ENCODE measurements at regions not wholly inside any gene's neighbourhood (a gene's known extent, or its start where the extent isn't known, plus 50 kb on each side); places are given as distances from the start of the nearest gene placed in this dataset.

DNA sequence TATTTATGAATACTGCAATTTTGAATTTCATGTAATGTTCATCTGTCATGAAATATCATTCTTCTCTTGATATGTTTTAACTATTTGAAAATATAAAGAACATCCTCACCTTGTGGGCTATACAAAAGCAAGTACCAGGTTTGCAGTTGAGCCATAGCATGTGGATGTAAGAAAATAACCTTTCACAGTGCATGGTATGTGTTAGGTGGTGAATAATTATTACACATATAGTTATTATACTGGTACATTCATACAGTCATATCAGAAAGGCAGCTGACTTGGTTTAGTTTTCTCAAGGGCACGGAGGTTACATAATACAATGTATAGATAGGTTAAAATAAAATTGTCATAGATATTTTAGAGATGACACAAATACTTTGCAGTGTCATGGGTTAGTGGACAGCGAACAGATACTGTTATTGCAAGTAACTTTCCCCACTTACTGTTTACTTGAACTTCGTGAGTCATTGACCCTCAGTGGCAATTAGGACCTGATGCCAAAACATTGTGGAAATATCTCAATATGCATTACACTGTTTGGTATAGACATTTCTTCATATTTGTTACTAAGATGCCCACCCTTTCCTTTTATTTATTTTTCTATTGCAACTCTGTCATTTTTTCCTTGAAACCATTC is 445.4 kb upstream of the GOT2 start:
- no peak for DNase-seq

DNA sequence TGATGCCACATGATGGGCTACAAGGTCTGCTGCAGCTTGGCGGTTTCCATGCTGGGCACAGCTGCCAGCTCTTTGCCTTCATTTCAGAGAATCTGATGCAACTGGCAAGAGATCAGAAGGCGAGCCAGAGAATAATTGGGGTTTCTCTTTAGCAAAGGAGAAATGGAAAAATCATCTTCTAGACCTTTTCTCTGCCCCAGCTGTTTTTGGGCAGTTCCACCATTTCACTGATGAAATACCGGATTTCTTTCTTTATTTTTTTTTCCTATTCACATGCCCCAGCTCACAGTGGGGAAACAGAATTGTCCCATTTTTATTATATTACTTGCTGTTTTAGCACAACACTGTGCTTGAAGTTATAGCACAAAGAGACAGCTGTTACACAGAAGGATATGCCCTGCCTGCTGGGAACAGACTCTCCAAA is 439.3 kb upstream of the GOT2 start:
- DNase-seq: no peak

DNA sequence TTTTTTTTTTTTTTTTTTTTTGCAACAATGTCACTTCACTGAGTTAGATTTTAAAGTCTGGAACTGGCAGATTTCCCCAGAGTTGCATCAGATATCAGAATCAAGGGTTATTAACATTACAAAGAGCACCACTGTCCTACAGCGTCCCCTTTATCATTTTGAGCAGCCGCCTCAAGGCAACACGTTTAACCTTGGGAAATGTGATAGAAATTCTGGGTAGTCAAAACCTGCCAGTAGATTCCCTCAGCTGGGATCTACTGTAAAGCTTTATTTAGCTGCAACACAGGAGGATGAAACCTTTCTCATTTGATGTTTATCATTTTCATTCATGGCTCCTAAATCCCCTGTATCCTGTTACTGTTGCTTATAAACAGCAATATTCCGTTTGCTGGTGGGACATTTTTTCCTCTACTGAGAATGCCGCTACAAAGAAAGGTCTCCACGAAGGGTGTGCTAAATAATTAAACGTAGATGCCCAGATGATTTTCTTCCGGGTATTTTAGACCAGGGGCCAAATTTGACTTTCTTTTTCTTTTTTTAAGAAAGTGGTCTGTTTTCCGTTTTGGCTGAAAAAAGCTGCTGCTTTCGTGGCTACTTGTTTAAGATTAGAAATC is 436.1 kb upstream of the GOT2 start:
- DNase-seq: no peak

DNA sequence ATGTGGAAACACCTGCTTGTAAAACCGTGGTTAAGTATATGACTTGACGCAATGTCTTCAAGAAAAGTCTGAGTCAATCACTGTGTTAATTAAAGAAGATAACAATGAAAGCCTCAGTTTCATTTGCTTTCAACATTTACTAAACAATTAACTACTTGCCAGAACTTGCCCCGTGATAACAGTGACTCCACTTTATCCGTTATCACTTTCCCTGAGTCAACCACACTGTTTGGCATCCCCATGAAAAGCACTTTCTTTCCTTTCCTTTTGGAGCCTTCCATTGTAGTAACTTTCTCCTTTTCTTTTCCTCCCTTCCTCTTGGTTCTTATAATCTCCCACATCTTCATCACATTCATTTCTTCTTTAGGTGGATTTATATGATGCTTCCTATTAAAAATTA is 435.1 kb upstream of the GOT2 start:
- no peak for DNase-seq

DNA sequence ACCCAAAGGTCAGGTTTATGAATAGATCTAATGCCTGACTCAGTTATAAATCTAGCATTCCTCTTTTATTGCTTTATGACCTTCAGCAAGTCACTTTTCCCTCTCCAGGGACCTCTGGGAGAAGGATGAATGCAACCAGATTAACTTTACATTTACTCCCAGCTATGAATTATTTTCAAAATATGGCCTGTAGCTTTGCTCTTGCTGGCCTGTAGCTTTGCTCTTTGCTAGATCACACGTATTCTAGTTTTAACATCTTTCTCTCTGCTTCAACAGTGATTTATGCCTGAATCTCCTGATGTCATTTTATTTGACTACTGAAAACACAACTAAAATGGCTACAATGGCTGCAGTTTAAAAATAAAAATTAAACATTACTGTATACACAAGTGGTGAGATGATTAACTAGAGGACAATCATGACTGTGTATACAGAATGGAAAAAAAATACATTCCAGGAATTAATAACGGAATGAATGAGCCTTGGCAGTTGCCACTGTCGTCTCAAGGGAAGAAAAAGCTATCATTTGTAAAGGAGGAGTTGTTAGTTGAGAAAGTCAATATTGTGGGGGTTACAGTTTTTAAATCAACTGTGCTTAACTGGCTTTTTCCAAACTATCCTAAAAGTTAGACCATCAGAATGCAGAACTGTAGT is 434.5 kb upstream of the GOT2 start:
- DNase-seq: no peak

DNA sequence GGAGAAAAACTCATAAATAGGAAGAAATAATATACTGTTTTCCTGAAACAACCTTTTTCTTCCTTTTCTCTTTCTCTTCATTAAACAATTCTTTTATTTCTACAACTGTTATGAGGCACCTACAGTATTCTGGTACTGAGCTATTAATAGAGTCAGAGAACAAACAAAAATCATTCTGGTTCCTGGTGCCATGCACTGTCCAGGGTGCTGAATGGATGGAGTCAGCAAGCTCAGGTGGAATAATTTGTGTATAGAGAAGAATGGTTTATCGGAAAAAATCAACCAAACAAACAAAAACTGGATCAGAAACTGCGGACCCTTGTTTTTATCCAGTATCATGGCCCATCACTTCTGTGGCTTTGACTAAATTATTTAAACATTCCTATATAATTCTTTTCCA is 430.3 kb upstream of the GOT2 start:
- no peak for DNase-seq

DNA sequence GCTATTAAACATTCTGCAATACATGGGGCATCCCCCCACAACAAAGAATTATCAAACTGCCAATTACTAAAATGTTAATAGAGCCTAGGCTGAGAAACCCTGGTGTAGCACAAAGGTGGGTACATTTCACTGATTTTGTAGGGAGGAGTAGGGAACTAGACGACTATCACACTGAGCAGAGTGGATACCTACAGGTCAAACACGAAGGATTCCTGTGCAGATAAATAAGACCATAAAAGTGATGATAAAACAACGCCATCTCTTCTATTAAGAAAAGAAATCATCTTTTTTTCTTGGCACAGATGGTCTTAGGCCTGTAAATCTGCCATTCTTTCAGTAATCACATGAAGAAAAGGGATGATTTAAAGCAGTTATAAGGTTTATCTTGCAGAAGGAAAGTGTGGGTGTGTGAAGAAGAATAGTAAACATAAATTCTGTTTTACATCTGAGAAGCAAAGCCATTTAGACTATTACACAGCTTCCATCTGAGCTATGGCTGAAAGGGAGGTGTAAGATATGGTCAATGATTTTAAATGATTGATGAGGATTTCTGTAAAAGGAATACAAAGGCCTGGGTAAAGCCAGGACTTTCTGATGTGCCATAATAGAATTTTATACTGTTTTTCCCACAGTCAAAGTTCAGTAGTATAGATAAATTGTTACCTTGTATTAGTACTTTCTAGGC is 429.4 kb upstream of the GOT2 start:
- no peak for DNase-seq

DNA sequence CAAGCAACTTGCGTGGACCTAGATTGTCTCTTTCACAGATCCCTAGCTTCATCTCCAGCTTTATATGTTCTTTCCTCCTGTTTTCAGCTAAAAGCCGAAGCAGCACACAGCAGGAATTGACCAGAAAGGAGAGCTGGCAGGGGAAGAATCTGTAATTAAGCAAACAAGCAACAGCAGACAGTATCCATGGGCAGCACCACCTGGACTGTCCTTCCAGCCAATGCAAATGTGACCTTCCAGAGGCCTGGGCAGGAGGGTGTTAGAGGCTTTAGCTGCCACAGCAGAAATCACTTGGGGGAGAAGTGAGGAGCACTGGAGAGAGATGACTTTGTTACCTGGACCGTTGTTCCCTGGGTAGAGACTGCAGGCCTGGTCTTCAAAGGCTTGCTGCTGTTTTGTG is 427.6 kb upstream of the GOT2 start:
- DNase-seq: no peak

DNA sequence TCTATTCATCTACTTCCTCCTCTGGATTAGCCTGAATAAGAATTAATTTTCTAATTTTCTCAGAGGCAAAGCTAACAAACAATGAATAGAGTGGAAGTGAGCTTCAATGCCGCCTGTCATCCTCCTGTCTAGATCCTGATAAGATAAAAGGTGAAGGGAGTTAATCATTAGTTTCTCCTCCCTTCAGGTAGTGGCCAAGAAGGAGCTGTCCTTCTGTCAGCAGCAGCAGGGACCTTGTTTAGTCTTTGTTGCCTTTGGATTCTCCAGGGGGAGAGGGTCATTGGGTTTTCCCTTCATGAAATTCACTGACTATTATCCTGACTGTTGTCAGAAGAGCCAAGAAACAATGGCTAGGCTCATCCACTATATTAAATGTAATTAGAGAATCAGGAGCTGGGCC is 420.2 kb upstream of the GOT2 start:
- DNase-seq: no peak

DNA sequence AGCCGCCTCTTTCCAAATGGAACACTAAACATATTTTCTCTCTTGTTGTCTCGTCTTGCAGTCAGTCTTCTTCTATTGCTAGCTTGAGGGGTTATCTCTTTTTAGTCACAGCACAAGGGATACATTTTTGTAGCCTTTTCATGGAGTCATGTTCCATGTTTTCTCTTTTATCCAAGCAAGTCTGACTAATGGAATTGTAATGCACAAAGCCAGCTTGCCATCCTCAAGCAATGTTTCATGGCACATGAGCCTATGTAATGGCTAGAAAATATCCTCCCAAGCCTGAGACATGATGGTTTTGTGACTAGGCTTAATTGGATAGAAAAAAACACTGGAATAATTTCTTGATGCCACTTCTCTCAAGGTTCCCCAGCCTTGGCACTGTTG is 414.6 kb upstream of the GOT2 start:
- DNase-seq: no peak

DNA sequence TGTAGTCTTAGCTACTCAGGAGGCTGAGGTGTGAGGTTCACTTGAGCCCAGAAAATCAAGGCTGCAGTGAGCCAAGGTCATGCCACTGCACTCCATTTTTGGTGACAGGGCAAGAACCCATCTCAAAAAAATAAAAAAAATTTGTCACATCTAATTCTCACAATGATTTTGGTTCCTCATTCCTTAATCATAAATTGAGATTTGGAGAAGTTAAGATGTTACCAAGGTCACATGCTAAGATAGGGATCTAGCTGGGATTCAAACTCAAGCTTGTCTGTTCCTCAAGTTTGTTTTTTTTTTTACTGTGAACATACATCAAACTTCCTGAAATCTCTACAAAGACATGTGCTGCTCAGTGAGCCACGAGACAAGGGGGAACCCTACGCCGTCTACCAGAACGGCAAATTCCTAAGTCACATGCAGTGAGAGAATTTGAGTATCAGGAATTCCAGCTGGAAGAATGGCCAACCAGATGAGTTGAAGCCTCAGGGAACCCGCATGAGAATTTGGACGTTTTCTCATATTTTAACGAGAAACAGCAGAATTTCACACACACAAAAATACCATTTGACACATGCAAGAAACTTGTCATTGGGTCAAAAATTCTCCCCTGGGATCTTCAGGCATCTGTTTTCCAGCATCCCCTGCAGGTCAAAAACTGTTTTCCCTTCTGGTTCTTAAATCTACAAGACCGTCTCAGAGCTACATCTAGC is 414.1 kb upstream of the GOT2 start:
- DNase-seq: no peak

DNA sequence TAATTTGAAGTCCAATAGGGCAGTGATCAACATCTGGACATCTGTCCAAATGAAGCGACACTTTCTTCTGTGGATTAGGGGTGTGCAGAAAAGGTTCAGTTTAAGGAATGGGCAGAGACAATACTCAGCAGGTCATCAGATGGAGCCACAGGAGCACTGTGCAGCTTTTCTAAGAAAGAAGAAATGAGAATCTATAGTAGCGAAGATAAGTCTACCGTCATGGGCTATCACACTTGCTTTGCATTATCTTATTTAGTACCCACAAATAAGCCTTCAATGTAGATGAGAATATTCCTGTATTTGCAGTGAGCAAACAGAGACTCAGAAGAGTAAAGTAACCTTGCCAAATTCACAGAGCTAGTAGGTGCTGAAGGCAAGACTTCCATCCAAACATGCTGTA is 412.0 kb upstream of the GOT2 start:
- DNase-seq: no peak

DNA sequence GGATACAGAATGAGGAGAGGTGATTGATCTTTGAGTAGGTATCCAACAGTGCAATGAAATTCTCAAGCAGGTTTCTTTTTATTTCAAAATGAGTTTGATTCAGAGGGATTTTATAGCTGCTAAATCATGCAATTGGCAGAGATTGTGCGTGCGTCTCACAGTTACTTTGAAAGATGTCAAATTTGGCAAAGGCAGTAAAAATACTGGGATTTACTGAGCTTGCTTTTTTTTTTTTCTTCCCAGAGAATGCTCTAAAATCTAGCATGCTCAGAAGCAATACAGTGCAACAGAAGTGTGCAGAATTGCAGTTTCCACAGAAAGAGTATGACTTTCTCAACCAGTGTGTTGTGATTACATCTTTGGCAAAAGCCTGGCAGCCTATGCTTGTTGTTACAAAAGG is 410.7 kb upstream of the GOT2 start:
- DNase-seq: no peak

DNA sequence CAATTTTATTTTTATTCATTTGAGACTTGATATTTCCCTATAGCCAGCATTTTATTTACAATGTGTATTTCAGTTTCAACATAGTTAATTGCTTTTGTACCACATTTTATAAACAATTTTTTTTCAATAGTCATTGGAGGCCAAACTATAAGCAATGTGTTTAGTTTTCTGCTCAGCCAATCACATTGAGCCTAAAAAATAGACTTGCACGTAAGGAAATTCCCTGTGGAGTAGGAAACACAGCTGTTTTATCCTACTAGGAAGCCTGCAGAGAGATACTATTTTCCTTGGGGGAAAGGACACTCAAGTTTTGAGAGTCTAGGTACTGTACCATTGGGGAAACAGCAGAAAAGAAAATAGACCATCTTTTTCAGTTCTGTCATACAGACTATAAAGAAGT is 410.2 kb upstream of the GOT2 start:
- no peak for DNase-seq

DNA sequence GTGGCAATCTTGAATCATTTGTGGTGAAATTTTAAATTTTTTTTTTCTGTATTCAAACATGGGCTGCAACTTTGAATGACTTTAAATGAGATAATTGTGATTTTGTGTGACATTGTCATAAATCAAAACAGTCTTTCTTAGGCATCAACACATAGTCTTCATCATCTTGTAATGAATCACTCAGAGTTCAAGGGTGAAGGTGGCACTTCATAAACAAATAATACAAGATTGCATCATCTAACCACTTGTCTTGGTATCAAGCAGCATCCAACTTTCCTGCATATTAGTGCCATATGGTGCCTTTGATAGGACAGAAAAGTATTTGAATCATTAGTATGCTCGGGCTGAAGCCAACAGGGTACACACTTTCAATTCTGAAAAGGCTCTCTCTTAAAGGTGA is 392.4 kb upstream of the GOT2 start:
- no peak for DNase-seq

DNA sequence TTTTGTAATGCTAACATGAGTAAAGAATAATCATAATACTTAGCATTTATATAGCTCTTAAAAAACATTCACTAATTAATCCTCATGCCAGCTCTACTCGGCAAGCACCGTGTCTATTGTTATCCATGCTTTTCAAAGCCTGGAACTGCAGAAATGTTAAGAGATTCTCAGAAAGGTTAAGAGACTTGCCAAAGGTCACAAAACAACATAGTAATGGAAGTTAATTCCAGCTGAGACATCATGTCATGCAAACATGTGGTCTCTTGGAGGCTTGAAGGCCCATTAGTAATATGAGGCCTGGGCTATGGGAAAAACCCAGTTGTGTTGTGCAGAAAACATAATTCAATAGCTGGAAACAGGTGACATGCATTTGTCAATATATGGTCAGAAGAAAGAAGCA is 389.9 kb upstream of the GOT2 start:
- DNase-seq: no peak

DNA sequence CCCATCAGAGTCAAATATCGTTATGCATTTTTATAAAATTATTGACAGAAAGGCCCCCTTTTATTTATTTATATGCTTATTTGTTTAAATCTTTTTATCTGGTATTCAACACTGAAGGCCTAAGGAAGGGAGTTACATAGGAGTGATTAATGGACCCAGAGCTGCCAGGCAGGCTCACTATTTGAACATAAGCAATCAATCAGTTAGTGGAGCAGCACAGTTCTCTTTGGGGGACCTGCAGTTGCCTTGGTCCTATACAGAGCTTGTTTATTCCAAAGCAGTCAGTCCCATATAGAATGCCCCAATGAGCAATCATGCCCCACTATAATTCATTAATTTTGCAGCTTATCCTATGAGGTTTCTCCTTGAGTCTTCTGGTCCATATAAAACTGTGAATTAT is 389.4 kb upstream of the GOT2 start:
- DNase-seq: no peak

DNA sequence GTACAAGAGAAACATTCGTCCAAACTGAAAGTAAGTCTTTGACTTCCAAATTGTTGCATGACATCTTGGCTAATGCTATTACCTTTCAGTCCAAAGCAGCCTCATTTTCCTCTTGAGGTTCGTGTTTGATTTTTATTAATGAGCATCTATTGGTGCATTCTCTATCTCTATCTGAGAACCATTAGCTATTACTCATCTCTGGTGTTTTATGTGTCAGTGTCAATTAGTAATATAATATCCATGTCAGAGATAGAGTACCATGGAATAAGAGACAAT is 388.1 kb upstream of the GOT2 start:
- DNase-seq: no peak

DNA sequence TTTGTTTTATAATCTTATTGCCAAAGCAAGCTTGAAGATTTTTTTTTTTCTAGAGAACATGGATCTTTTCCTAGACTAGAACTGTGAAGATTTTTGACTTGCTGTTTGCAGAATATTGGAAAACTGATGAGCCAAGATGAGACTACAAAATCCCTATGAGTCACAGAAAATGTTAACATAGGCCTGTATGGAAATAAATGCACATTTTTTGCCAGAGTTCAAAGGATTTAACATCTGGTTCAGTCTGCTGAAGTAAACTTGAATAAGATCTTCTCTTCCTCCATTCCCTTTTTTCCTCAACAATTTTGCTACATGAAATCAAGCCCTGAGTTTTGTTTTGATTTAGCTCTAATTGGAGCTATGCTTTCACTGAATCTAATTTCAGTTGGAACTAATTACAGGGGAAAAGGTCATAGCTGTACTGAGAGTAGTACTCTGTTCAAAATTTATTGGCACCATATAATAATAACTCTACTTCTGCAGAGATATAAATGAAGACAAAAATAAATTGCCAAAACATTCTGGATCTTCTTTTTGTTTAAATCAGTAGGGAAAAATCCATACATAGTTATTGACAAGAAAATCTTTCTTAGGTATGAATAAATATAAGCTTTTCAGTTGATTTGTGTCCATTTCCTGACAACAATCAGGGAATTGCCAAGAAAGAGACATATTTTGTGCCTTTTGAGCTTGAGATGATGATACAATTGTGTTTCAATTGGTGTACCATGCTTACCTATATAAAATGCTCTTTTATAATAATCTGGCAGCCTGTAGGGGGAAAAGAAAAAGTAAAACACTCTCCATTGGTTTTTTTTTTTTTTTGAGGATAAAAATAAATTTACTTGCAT is 387.5 kb upstream of the GOT2 start:
- DNase-seq: no peak

DNA sequence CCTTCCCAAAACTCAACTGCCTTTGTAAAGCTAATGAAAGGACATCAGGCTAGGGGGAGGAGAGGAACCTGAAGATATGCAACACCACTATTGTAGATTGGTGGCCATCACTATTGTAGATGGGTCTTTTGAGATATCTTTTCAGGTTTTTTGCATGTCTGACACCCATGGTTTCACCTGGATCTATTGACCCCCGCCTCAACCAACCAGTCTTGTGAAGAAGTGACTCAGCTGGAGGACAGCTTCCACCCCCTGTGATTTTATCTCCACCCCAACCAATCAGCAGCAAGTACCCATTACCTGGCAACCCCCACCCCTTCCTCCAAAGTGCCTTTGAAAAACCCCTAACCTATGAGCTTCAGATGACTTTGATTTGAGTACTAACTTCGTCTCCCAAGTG is 382.6 kb upstream of the GOT2 start:
- DNase-seq: no peak

DNA sequence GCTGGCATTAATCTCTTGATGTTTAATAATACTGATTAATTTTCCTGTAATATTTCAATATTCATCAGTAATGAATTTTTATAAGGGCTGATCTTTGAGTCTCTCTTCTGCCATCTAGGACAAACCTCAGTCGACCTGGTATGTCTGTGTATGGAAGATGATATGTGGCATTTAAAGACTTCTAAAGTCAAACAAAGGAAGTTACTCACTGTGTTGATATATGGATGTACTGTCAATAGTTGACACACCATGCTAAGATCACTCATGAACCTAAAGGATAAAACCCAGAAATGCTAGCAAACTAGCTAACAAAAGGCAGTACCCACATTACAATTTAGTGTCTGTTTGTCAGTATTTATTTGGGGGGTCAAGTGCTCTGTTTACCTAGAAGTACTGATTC is 380.7 kb upstream of the GOT2 start:
- DNase-seq: no peak

DNA sequence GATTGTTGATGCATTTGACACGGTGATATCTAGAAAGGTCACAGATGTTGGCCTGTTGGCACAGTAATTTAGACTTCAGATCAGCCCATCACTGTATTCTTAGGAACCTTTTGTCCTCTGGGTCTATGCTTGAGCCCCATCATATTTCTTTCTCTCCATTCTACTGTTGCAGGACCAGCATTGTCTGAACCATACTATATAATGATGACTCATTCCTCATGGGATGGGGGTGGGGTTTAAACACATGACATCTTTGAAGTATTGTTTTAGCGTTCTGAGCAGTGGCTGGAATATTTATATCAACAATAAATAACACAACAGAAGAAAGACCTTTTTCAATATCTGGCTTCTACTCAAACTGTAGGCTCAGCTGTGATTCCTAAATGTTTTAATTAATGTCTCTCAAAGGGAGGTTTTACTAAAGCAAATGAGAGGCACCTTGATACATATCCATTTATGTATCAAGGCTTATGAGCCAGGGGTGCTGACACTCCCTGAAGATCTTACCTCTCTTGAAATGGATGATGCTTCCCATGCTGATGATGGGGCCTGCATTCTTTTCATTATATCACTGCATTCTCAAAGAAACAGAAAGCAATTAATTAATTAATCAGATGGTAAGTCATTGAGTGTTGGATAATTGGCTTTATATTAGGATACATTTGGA is 379.0 kb upstream of the GOT2 start:
- DNase-seq: no peak

All from DMS153 (cell line).